Right atrium auricular region (tissue), 2 donors: ENCODE measurements at regions not wholly inside any gene's neighbourhood (a gene's known extent, or its start where the extent isn't known, plus 50 kb on each side); places are given as distances from the start of the nearest gene placed in this dataset.
A peak's percentile ranks its signal among the peaks of the same experiment; 100 is the strongest.
"Not testable (repeated sequence)": the region's sequence is repeated elsewhere in the genome, so short reads cannot be mapped to it uniquely, and the experiment has no call there.

Source experiments
- DNase-seq: peaks from one replicate; pipeline ENCODE4 v3.0.0-alpha.2; 2019; ENCODE audit warnings: low spot score
- H3K27ac ChIP-seq, 2 donors: fragments of 200-600 bp; sonication (generic); 1 replicate in 1 of 2; 2 replicates in 1 of 2; pipeline ENCODE4 v1.5.1; 2016 to 2019
- H3K27me3 ChIP-seq, 2 donors: fragments of 200-600 bp; sonication (generic); one replicate each; pipeline versions ENCODE4 v1.5.1 to v1.6.0; 2017 to 2019
- H3K36me3 ChIP-seq: fragments of 200-600 bp; sonication (generic); one replicate; pipeline ENCODE4 v1.5.1; 2016
- H3K4me1 ChIP-seq, 2 donors: fragments of 200-600 bp; sonication (generic); one replicate each; pipeline versions ENCODE4 v1.5.1 to v1.6.0; 2017 to 2019
- H3K4me3 ChIP-seq, 2 donors: fragments of 200-600 bp; sonication (generic); 1 replicate in 1 of 2; 2 replicates in 1 of 2; pipeline ENCODE4 v1.5.1; 2017 to 2019; ENCODE audit warnings: mild to moderate bottlenecking in 1 of 2, moderate library complexity in 1 of 2
- H3K9me3 ChIP-seq, 2 donors: fragments of 200-600 bp; sonication (generic); one replicate each; pipeline ENCODE4 v1.5.1; 2019
- CTCF ChIP-seq, 2 donors: fragments of 200-600 bp; sonication (generic); IDR thresholded peaks; one replicate each; pipeline ENCODE4 v1.5.1; 2019; ENCODE audit warnings: antibody characterized with exemption in 2 of 2

DNA sequence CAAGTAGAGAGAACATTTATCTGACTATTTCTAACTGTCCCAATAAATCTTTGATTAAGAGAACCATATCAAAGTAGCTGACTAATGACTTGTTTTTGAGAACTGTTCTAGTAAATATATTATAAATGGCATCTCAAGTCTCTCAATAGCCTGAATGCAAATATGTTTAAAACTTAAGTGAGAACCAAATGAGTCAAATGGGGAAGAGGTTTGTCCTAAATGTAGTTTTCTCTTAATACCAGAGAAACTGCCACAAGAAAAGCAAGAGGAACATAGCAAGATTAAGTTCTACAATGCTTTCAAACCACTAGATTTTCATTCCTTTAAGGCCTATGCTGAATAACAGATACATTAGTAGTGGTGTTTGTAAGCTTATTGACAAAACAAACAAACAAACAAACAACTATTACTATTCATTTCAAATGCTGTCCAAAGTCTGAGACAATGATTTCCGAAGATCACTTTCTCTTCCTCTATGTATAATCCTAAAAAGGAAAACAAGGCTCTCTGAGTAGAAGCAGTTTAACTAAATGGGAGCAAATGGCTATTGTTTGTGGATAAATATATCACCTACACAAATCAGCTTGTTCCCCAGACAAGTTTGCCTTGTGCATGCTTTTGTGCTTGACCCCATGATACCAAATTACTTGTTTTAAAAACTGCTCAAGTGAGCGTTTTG is 408.4 kb upstream of the EMCN start:
- no peak for TF ChIP-seq CTCF (IDR thresholded peaks at IDR 0.05)
- no peak for DNase-seq
- Histone ChIP-seq H3K27me3 (no peaks in the 10 kb centered on the region), H3K4me1 (no peaks in the 10 kb centered on the region), H3K36me3 (no peaks in the 10 kb centered on the region), H3K9me3 (peaks cover 0 to 4% of the 10 kb centered on the region in 2 donors), H3K4me3 (no peak overlapping the region), H3K27ac (no peak overlapping the region)

GRCh38 chr4:100913685-100914084 is 395.9 kb upstream of the EMCN start:
- no peak overlapping the region for H3K4me3 ChIP-seq
- H3K27ac ChIP-seq = no peak overlapping the region
- H3K27me3 ChIP-seq = no peaks in the 10 kb centered on the region
- no peaks in the 10 kb centered on the region for H3K4me1 ChIP-seq
- no peak for DNase-seq
- TF ChIP-seq CTCF (IDR thresholded peaks at IDR 0.05) = no peak
- no peaks in the 10 kb centered on the region for H3K9me3 ChIP-seq
- no peaks in the 10 kb centered on the region for H3K36me3 ChIP-seq

- DNase-seq = no peak
- Histone ChIP-seq H3K4me3 (no peak overlapping the region), H3K9me3 (no peaks in the 10 kb centered on the region), H3K36me3 (no peaks in the 10 kb centered on the region), H3K4me1 (no peaks in the 10 kb centered on the region), H3K27me3 (no peaks in the 10 kb centered on the region), H3K27ac (no peak overlapping the region)
- no peak for TF ChIP-seq CTCF (IDR thresholded peaks at IDR 0.05)
Measured at GRCh38 chr4:100908540-100908939, 390.7 kb upstream of the EMCN start.

GRCh38 chr4:100907465-100908454 is 389.9 kb upstream of the EMCN start:
- no peaks in the 10 kb centered on the region for H3K4me1 ChIP-seq
- no peaks in the 10 kb centered on the region for H3K9me3 ChIP-seq
- H3K4me3 ChIP-seq = no peak overlapping the region
- no peaks in the 10 kb centered on the region for H3K36me3 ChIP-seq
- H3K27ac ChIP-seq = no peak overlapping the region
- TF ChIP-seq CTCF (IDR thresholded peaks at IDR 0.05) = peak in 1 of 2 donors; percentile 51
- no peaks in the 10 kb centered on the region for H3K27me3 ChIP-seq
- no peak for DNase-seq

- no peak for TF ChIP-seq CTCF (IDR thresholded peaks at IDR 0.05)
- no peak for DNase-seq
- no peaks in the 10 kb centered on the region for H3K9me3 ChIP-seq
- no peaks in the 10 kb centered on the region for H3K36me3 ChIP-seq
- H3K4me1 ChIP-seq = no peaks in the 10 kb centered on the region
- no peaks in the 10 kb centered on the region for H3K27me3 ChIP-seq
- no peak overlapping the region for H3K27ac ChIP-seq
- no peak overlapping the region for H3K4me3 ChIP-seq
Measured at GRCh38 chr4:100906973-100907372, 389.2 kb upstream of the EMCN start.

DNA sequence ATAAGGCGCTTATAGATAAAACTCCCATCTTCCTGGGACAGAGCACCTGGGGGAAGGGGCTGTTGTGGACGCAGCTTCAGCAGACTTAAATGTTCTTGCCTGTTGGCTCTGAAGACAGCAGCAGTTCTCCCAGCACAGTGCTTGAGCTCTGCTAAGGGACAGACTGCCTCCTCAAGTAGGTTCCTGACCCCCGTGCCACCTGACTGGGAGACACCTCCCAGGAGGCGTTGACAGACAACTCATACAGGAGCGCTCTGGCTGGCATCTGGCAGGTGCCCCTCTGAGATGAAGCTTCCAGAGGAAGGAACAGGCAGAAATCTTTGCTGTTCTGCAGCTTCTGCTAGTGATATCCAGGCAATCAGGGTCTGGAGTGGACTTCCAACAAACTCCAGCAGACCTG is 383.1 kb upstream of the EMCN start:
- not testable (repeated sequence) for H3K27ac ChIP-seq, H3K9me3 ChIP-seq, DNase-seq, H3K27me3 ChIP-seq, H3K4me1 ChIP-seq, H3K4me3 ChIP-seq, H3K36me3 ChIP-seq
